ENCODE measurements at regions not wholly inside any gene's neighbourhood (a gene's known extent, or its start where the extent isn't known, plus 50 kb on each side); places are given as distances from the start of the nearest gene placed in this dataset.

GRCh38 chr11:112783945-112784322, 177.3 kb upstream of the NCAM1 start:
- DNase-seq (ENCODE audit: low read depth, low spot score) = no peak

DNA sequence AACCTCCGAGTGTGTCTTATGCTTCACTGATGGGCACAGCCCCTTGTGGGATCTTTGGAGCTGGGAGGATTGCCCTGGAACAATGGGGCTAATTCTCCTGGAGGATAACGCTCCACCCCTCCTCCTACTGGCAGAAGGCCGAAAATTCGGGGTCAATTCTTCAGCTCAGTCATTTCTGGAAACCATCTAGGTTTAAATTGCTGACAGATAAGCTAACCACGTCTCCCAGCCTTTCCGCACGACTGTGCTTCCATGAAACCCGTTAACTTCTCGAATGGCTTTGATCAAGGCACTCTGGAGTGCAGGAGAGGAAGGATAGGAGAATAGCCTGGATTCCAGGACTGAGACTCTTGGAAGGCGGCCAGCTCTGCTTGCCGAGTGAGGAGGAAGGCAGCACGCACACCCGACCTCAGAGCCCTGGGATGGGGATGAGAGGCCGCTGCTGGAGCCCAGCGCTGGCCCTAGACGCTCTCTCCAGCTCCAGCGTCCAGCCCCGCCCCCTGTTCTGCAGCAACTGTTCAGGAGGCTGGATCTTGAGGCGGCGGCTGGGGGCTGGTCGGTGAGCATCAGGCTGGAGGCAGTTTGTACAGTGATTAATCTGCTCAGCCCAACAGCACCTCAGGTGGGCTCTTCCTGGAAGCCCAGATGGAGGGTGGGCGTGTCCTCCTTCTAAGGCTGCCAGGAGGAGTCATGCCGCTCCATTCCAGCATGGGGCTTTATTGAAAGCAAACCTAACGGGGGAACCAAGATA, 176.7 kb upstream of the NCAM1 start:
- DNase-seq (ENCODE audit: low read depth, low spot score) = peak; percentile 86

GRCh38 chr11:112785149-112785548, 176.1 kb upstream of the NCAM1 start:
- peak; percentile 60 for DNase-seq (ENCODE audit: low read depth, low spot score)

- DNase-seq (ENCODE audit: low read depth, low spot score) = no peak
These were observed 175.5 kb upstream of the NCAM1 start for GRCh38 chr11:112785719-112786118.

- DNase-seq (ENCODE audit: low read depth, low spot score) = no peak
These were observed 175.0 kb upstream of the NCAM1 start for GRCh38 chr11:112786196-112786595.

GRCh38 chr11:112786886-112787530, 174.2 kb upstream of the NCAM1 start:
- DNase-seq (ENCODE audit: low read depth, low spot score) = no peak

- DNase-seq (ENCODE audit: low read depth, low spot score) = no peak
These were observed 171.7 kb upstream of the NCAM1 start for GRCh38 chr11:112789481-112789880.

- DNase-seq (ENCODE audit: low read depth, low spot score) = no peak
These were observed 170.9 kb upstream of the NCAM1 start for GRCh38 chr11:112790286-112790685.

GRCh38 chr11:112792070-112792469, 169.2 kb upstream of the NCAM1 start:
- DNase-seq (ENCODE audit: low read depth, low spot score) = no peak

DNA sequence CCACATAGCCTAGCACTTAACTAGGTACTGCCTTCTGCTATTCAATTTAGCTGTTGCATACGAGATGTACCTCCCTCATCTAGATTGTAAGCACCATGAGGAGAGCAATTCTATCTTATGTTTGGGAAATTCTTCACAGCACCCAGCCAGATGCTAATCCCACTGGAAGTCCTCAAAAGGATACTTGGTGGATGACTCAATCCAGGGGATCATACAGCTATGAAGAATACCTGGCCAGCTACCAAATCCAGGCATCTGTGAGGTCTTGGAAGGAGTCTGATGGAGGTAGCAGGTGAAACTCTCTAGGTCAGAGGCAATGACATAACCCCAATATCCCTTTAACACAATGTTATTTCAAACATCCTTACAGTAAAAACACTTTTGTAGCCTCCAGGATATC, 167.8 kb upstream of the NCAM1 start:
- no peak for DNase-seq (ENCODE audit: low read depth, low spot score)

- no peak for DNase-seq (ENCODE audit: low read depth, low spot score)
These were observed 166.8 kb upstream of the NCAM1 start for GRCh38 chr11:112794331-112794846.

DNA sequence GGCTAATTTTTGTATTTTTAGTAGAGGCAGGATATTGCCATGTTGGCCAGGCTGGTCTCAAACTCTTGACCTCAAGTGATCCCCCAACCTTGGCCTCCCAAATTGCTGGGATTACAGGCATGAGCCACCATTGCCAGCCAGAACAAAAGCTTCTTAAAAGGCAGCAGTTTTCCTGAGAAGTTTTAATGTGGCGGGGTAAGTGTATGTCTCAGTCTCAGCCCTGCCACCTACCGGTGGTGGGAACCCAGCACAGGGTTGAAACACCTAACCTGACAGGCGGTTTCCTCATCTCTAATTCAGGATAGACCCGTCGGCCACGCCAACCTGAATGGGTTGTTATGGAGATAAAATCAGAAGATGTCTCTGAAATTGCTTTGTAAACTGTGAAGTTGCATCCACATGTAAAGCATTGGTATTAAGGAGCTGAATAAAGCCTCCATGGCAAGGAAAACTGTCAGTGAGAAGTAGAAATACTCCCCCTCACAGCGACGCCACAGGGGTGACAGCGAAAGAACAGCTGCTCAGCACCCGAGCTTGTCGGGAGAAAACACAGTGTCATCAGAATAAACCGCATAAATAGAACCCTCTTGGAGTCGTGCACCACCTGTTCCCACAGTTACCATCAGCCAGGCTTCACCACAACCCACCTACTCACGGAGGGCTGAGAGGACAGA, 165.9 kb upstream of the NCAM1 start:
- peak; percentile 80 for DNase-seq (ENCODE audit: low read depth, low spot score)

DNA sequence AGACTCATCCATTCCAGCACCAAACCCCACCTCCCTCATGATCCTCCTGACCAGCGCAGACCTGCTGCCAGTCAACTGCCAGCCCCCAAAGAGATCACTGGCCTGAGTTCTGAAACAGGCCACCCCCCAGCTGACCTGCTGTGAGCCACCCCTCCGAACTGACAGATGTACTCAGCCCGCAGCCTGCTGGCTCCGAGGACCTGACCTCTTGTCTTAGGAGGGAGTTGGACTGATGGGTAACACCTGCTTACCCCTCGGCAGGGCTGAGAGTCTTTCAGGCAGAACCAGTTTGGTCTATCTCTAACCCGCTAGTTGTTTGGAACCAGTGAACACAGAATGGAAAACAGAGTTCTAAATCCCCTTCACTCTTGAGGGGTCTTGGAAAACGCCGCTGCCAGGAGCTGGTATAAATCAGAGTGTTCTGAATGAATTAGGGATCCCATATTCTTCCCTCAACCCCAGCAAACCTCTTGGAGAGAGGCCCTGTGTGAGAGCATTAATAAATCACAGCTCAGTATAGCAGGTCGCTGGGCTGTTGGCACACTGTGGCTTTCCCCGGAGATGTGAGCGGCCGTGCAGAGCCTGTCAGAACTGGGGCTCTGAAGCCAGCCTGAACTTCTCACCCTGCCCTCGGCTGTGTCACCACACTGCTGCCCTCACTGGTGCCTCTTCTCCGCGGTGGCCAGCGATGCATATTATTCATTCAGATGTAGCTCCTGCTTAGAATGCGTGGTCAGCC, 165.1 kb upstream of the NCAM1 start:
- DNase-seq (ENCODE audit: low read depth, low spot score) = no peak

GRCh38 chr11:112797092-112797491, 164.1 kb upstream of the NCAM1 start:
- DNase-seq (ENCODE audit: low read depth, low spot score) = peak; percentile 97

DNA sequence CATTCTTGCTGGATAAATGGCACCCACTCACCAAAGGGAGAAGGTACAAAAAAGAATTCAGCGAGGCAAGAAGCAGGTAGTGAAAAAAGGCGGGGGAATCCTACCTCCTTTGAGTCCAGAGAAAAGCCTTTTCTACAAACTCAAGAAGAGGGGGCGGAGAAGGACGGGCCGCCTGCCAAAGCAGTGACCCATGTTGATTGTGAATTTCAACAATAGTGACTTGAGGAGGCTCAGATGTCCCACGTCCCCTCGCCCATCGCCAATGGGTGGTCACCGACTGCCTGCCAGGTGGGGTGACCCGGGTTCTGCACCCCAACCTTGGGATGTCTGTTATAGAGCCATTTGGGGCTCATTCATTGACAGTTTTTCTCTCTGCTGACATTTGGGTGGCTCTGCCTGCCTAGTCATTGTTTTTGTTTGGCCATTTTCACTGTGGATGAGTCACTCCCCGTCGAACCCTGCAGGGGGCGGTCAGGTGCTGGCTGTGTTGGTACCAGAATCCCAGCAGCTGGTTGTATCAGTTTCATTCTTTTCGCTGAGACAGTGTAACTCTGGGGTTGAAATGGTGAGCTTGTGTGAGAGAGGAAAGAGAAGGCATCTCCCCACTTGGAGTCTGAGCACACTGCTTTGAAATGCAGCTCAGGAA, 163.4 kb upstream of the NCAM1 start:
- DNase-seq (ENCODE audit: low read depth, low spot score) = peak; percentile 91

DNA sequence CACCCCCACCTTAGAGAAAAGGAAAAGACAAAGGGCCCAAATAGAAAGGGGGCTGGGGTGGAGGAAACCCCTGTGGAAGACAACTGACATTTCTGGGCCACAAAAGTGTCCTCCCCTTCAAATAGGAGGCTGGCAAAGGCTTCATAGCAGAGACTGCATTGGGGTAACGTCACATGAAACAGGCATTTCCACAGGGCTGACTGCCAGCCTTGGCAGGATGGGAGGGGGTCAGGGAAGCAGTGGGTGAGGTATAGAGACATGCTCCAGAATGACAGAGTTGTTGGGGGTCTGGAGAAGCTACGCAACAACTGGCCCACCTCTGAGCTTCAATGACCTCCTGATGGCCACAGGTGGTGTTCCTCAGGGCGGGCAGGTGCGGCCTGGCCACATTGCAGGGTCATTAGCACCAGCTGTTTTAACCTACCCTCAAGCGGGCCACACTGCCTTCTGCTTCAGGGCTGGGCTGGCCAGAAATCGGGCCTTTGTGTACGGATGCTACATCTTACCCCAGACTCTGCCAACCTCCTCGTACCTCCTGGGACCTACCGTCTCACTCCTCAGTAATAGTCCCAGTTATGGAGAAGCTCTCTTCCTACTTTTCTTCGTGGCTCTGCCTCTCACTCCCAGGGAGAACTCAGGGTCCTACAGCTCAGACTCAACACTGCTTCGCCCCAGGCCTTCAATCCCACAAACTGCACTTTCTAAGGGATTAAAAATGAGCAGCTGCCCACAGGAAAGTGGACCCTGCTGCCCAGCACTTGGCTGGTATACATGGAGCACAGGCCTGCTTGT, 160.0 kb upstream of the NCAM1 start:
- no peak for DNase-seq (ENCODE audit: low read depth, low spot score)

DNA sequence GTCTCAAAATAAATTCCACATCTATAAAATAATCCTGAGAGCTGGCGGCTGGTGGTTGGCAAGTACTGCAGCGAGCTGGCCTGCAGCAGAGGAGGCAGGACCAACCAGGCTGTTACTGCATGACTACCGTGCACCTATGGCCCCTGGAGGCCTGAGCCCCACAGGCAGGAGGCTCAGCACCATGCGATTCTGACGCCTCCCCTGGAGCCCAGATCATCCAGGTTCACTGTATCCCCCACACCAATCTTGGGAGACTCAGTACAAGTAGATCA, 159.5 kb upstream of the NCAM1 start:
- no peak for DNase-seq (ENCODE audit: low read depth, low spot score)

GRCh38 chr11:112805658-112806057, 155.6 kb upstream of the NCAM1 start:
- DNase-seq (ENCODE audit: low read depth, low spot score) = peak; percentile 88

- DNase-seq (ENCODE audit: low read depth, low spot score) = no peak
These were observed 155.0 kb upstream of the NCAM1 start for GRCh38 chr11:112806256-112806655.

DNA sequence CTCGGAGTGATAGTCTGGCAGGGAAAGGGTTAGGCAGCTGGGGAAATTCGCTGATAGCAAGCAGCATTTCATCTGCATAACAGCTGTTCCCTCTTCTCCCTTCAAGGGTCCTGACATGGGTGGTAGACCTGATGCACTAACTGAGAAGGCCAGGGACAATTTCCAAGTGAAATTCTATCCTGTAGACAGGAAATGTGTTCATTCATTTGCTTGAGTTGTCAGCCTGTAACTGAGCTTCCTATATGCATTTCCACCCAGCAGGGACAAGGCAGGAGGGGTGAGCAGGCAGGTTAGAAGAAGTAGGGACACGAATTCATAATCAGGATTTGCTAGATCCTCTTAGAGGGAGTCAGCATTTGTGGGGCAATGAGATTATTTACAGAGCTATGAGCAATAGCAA, 154.3 kb upstream of the NCAM1 start:
- DNase-seq (ENCODE audit: low read depth, low spot score) = no peak

DNA sequence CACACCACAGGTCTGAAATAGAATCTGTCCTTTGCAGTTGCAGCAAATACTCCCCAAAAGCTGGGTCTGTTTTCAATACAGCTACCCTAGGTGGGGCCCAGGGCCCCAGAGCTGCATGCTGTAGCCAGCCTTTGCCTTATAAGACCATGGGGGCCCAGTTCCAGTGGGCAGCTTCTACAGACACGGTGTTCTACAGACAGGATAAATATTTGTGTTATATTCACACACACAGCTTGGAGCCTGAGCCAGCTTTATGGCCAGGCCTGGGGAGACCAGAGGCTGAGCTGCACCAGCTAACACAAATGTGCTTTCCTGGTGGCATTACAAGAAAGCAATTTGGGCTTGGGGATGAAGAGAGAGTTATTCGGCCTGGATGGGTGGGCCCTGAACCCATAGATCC, 151.8 kb upstream of the NCAM1 start:
- no peak for DNase-seq (ENCODE audit: low read depth, low spot score)

All from ELF-1 (cell line).